ENCODE measurements at regions not wholly inside any gene's neighbourhood (a gene's known extent, or its start where the extent isn't known, plus 50 kb on each side); places are given as distances from the start of the nearest gene placed in this dataset.

DNA sequence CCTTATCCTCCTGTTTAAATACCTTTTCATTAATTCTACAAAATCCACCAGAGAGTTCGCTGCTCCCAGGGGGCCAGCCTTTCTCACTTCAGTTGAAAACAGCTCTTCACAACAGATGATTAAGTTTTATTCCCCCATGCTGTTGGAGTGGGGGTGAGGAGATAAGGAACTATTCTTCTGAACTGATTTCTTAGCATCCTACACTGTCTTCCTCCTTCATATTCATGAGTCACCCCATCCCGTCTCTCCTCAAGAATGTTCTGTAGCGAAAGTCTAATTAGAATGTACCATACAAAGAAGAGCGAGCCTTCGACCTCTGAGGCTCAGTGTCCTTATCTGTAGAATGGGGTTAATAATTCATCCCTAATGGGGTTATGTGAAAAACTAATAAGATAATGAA is 138.0 kb downstream of the PIK3R1 start:
- ChIA-PET POLR2A (no interaction called here), CTCF (ENCODE audit: low intra/inter-chr PET ratio, low total read pairs) (no interaction called here)
- Histone ChIP-seq H4K20me1 (ENCODE audit: insufficient read depth, low read length) (no peaks in the 10 kb centered on the region), H3K4me2 (ENCODE audit: low read depth, low read length) (no peak overlapping the region), H3K4me3 (replicated peaks in 1 of 3; ENCODE audit: insufficient read depth in 1 of 3, low read depth in 2 of 3, low read length in 3 of 3) (no peak overlapping the region), H3K27ac (ENCODE audit: extremely low read length, insufficient read depth, low read length) (no peak overlapping the region), H3K36me3 (replicated peaks in 1 of 2; ENCODE audit: control insufficient read depth in 1 of 2, insufficient read depth in 2 of 2, low read length in 2 of 2) (no peaks in the 10 kb centered on the region), H3K9ac (ENCODE audit: insufficient read depth, low read depth, low read length) (no peak overlapping the region), H3K27me3 (ENCODE audit: control insufficient read depth in 1 of 2, insufficient read depth in 2 of 2, low read length in 2 of 2) (no peaks in the 10 kb centered on the region; a peak in 2 of 5 replicates), H3K4me1 (ENCODE audit: insufficient read depth, low read length) (no peaks in the 10 kb centered on the region), H3K9me3 (ENCODE audit: low read length) (no peaks in the 10 kb centered on the region), H2AFZ (ENCODE audit: low read length) (no peak overlapping the region), H3K79me2 (ENCODE audit: insufficient read depth, low read length) (no peaks in the 10 kb centered on the region)
- no peak for TF ChIP-seq SP5 (CRISPR knock-in tag; IDR thresholded peaks at IDR 0.05; ENCODE audit: borderline replicate concordance, low read depth)
- intact Hi-C loops (cut with micrococcal nuclease; ENCODE audit: unreplicated experiment) (no loop called here), in situ Hi-C loops (cut with HindIII; ENCODE audit: extremely low pct_ligation_motif_present, low pct_unique_long_range_greater_than_20kb) (no loop called here)
- no peak for ATAC-seq
- no peak for FAIRE-seq
- no peak for DNase-seq (ENCODE audit: low spot score)
- WGBS (ENCODE audit: low lambda C conversion rate), result 63% methylated on average over 5 of the region's 5 CpGs
- BruUV-seq (replicated peaks), result no TSS peak

DNA sequence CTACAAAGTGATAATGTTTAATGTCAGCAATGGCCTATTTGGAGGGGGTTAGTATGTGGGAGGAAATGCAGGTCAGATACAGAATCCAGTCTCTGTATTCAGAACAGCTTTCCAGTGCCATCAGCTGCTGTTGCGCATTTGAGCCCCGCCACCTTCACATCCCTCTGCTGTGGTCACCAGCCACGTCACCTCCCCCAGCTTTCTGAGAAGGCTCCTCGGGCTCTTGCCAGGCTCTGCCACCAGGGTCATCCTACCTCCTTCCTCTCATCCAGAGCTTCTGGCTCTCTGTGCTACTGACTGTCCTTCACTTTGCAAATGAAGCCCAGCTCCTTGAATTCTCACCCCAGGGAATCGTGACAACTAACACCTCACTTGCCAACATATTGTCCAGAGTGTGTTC is 138.8 kb downstream of the PIK3R1 start:
- no peak overlapping the region for H3K27ac ChIP-seq (ENCODE audit: extremely low read length, insufficient read depth, low read length)
- ChIA-PET POLR2A (no interaction called here), CTCF (ENCODE audit: low intra/inter-chr PET ratio, low total read pairs) (no interaction called here)
- H4K20me1 ChIP-seq (ENCODE audit: insufficient read depth, low read length), result no peaks in the 10 kb centered on the region
- no peak for DNase-seq (ENCODE audit: low spot score)
- TF ChIP-seq PPARG (CRISPR knock-in tag; conservative IDR thresholded peaks at IDR 0.05) (no peak), ZNF670 (CRISPR knock-in tag; IDR thresholded peaks at IDR 0.05; ENCODE audit: borderline replicate concordance) (no peak), RARG (CRISPR knock-in tag; IDR thresholded peaks at IDR 0.05; ENCODE audit: low read depth) (no peak), PRPF4 (IDR thresholded peaks at IDR 0.05; ENCODE audit: low read depth, low read length, poor library complexity, severe bottlenecking) (no peak), MYPOP (CRISPR knock-in tag; IDR thresholded peaks at IDR 0.05) (no peak), SMAD3 (CRISPR knock-in tag; IDR thresholded peaks at IDR 0.05) (no peak), CEBPG (CRISPR knock-in tag; IDR thresholded peaks at IDR 0.05) (no peak), ZNF841 (CRISPR knock-in tag; IDR thresholded peaks at IDR 0.05; ENCODE audit: borderline replicate concordance) (no peak)
- TF ChIP-seq, protein P1, sequence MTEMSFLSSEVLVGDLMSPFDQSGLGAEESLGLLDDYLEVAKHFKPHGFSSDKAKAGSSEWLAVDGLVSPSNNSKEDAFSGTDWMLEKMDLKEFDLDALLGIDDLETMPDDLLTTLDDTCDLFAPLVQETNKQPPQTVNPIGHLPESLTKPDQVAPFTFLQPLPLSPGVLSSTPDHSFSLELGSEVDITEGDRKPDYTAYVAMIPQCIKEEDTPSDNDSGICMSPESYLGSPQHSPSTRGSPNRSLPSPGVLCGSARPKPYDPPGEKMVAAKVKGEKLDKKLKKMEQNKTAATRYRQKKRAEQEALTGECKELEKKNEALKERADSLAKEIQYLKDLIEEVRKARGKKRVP (CRISPR knock-in tag; IDR thresholded peaks at IDR 0.05), result no peak
- intact Hi-C loops (cut with micrococcal nuclease; ENCODE audit: unreplicated experiment), result no loop called here
- H3K9me3 ChIP-seq (ENCODE audit: low read length), result no peaks in the 10 kb centered on the region
- H3K9ac ChIP-seq (ENCODE audit: insufficient read depth, low read depth, low read length), result no peak overlapping the region
- H3K36me3 ChIP-seq (replicated peaks in 1 of 2; ENCODE audit: control insufficient read depth in 1 of 2, insufficient read depth in 2 of 2, low read length in 2 of 2), result no peaks in the 10 kb centered on the region
- no peaks in the 10 kb centered on the region for H3K4me1 ChIP-seq (ENCODE audit: insufficient read depth, low read length)
- no peaks in the 10 kb centered on the region for H3K79me2 ChIP-seq (ENCODE audit: insufficient read depth, low read length)
- in situ Hi-C loops (cut with HindIII; ENCODE audit: extremely low pct_ligation_motif_present, low pct_unique_long_range_greater_than_20kb), result no loop called here
- WGBS (ENCODE audit: low lambda C conversion rate), result 53% methylated on average over 5 of the region's 5 CpGs
- no peak for FAIRE-seq
- H3K4me2 ChIP-seq (ENCODE audit: low read depth, low read length), result no peak overlapping the region
- ATAC-seq, result no peak
- no peaks in the 10 kb centered on the region; a peak in 2 of 5 replicates for H3K27me3 ChIP-seq (ENCODE audit: control insufficient read depth in 1 of 2, insufficient read depth in 2 of 2, low read length in 2 of 2)
- no peak overlapping the region for H2AFZ ChIP-seq (ENCODE audit: low read length)
- no peak overlapping the region for H3K4me3 ChIP-seq (replicated peaks in 1 of 3; ENCODE audit: insufficient read depth in 1 of 3, low read depth in 2 of 3, low read length in 3 of 3)
- BruUV-seq (replicated peaks), result no TSS peak

Data from HepG2 (cell line).